B cell (primary cell): ENCODE measurements at regions not wholly inside any gene's neighbourhood (a gene's known extent, or its start where the extent isn't known, plus 50 kb on each side); places are given as distances from the start of the nearest gene placed in this dataset.

ENCODE experiments used
- ATAC-seq: fragments of 200-7000 bp; cut with Tn5 transposase; one replicate; pipeline ENCODE4 v1.10.0; 2021; ENCODE audit warnings: low read depth, mild to moderate bottlenecking, moderate number of reproducible peaks, moderate library complexity
- CTCF ChIA-PET: fragments of 350-600 bp; sonication (Branson Sonifier 250); formaldehyde crosslinking; loops from one replicate; lab custom pipeline; 2021; ENCODE audit warnings: antibody characterized with exemption, inconsistent platforms; lab: Charles Lee
- POLR2A ChIA-PET: fragments of 350-600 bp; sonication (Branson Sonifier 250); formaldehyde crosslinking; loops from one replicate; lab custom pipeline; 2021; ENCODE audit warnings: antibody characterized with exemption; lab: Charles Lee
- DNase-seq: peaks from one replicate; pipeline ENCODE4 v3.0.0; 2013
- H2AFZ ChIP-seq: 2 replicates; pipeline ENCODE4 v1.6.1; 2012; ENCODE audit warnings: mild to moderate bottlenecking, low read depth, low read length; ENCODE audit not compliant: insufficient read depth, poor library complexity, severe bottlenecking
- H3K27ac ChIP-seq, 2 donors: 1 replicate in 1 of 2; 2 replicates in 1 of 2; pipeline ENCODE4 v1.5.1; 2012 to 2013; ENCODE audit warnings: low read length in 2 of 2, mild to moderate bottlenecking in 2 of 2, moderate library complexity in 1 of 2
- H3K27me3 ChIP-seq, 4 experiments: fragments of 200-600 bp in 1 of 4; sonication (generic) in 1 of 4; replicated peaks in 1 of 4; 1 replicate in 2 of 4; 2 replicates in 2 of 4; pipeline versions ENCODE4 v1.6.1 to v1.7.0; 2013 to 2016; ENCODE audit warnings: low read length in 3 of 4, mild to moderate bottlenecking in 2 of 4, mixed read lengths in 1 of 4, moderate library complexity in 1 of 4; ENCODE audit not compliant: insufficient read depth in 4 of 4, control insufficient read depth in 3 of 4; ENCODE audit errors: control extremely low read depth in 1 of 4
- H3K36me3 ChIP-seq, 2 experiments: replicated peaks in 1 of 2; 1 replicate in 1 of 2; 2 replicates in 1 of 2; pipeline versions ENCODE4 v1.6.1 to v1.7.1; 2013; ENCODE audit warnings: low read length in 1 of 2; ENCODE audit not compliant: insufficient read depth in 2 of 2, control insufficient read depth in 1 of 2; ENCODE audit errors: control extremely low read depth in 1 of 2, extremely low read depth in 1 of 2
- H3K4me1 ChIP-seq, 2 donors: fragments of 200-600 bp in 1 of 2; sonication (generic) in 1 of 2; 1 replicate in 1 of 2; 2 replicates in 1 of 2; pipeline versions ENCODE4 v1.5.1 to v1.6.1; 2013 to 2017; ENCODE audit warnings: low read length in 2 of 2; ENCODE audit not compliant: control insufficient read depth in 2 of 2, insufficient read depth in 2 of 2
- H3K4me2 ChIP-seq: replicated peaks from 2 replicates; pipeline ENCODE3; 2012; ENCODE audit warnings: mild to moderate bottlenecking, low read depth, low read length; ENCODE audit not compliant: poor library complexity, severe bottlenecking
- H3K4me3 ChIP-seq, 5 experiments: fragments of 200-600 bp in 1 of 5; sonication (generic) in 1 of 5; 1 replicate in 3 of 5; 2 replicates in 2 of 5; pipeline versions ENCODE4 v1.5.1 to v1.7.0; 2011 to 2016; ENCODE audit warnings: low read length in 4 of 5, mild to moderate bottlenecking in 4 of 5, low read depth in 2 of 5, control low read depth in 1 of 5, moderate library complexity in 1 of 5; ENCODE audit not compliant: insufficient read depth in 1 of 5; ENCODE audit errors: control extremely low read depth in 1 of 5, extremely low read depth in 1 of 5
- H3K79me2 ChIP-seq: fragments of 200-600 bp; sonication (generic); one replicate; pipeline ENCODE4 v1.6.0; 2016; ENCODE audit warnings: low read length; ENCODE audit not compliant: control insufficient read depth, insufficient read depth
- H3K9ac ChIP-seq: fragments of 200-600 bp; sonication (generic); 2 replicates; pipeline ENCODE4 v1.6.1; 2017; ENCODE audit warnings: mild to moderate bottlenecking, low read length, moderate library complexity
- H3K9me3 ChIP-seq, 3 donors: one replicate each; pipeline versions ENCODE4 v1.6.1 to v1.7.1; 2013; ENCODE audit warnings: low read length in 2 of 3; ENCODE audit not compliant: control insufficient read depth in 2 of 3, insufficient read depth in 1 of 3; ENCODE audit errors: control extremely low read depth in 1 of 3
- H4K20me1 ChIP-seq: 2 replicates; pipeline ENCODE4 v1.6.0; 2012; ENCODE audit warnings: mild to moderate bottlenecking, low read length; ENCODE audit not compliant: insufficient read depth, control insufficient read depth, poor library complexity, severe bottlenecking
- H3K27ac Mint-ChIP-seq: one replicate; pipeline ENCODE4 v1.8.0; 2021; ENCODE audit warnings: mixed read lengths
- H3K27me3 Mint-ChIP-seq: one replicate; pipeline ENCODE4 v1.8.0; 2021; ENCODE audit warnings: mixed read lengths
- H3K4me1 Mint-ChIP-seq: one replicate; pipeline ENCODE4 v1.8.0; 2021; ENCODE audit warnings: mixed read lengths
- H3K4me3 Mint-ChIP-seq: one replicate; pipeline ENCODE4 v1.8.0; 2021; ENCODE audit warnings: mixed read lengths
- H3K9me3 Mint-ChIP-seq: one replicate; pipeline ENCODE4 v1.8.0; 2022; ENCODE audit warnings: mixed read lengths; ENCODE audit not compliant: insufficient read depth
- CTCF ChIP-seq: fragments of 200-600 bp; IDR thresholded peaks from one replicate; pipeline ENCODE4 v1.8.0; 2022; ENCODE audit warnings: antibody characterized with exemption, mild to moderate bottlenecking
- EZH2 ChIP-seq: IDR thresholded peaks from 2 replicates; pipeline ENCODE4 v1.6.1; 2012; ENCODE audit warnings: borderline replicate concordance, low read depth, mild to moderate bottlenecking, moderate library complexity, low read length; ENCODE audit not compliant: insufficient read depth, poor library complexity, severe bottlenecking
- WGBS: methylation state at CpG from one replicate; pipeline ENCODE4 v1.1.5; 2013; ENCODE audit warnings: missing lambda C conversion rate; ENCODE audit not compliant: insufficient coverage; 5-methylcytosine and 5-hydroxymethylcytosine counted together
- intact Hi-C: fragments of 100-400 bp; cut with micrococcal nuclease; formaldehyde crosslinking; loops from one replicate; pipeline ENCODE4 v1.10.0; 2022

GRCh38 chr15:92333709-92334108, 60.0 kb upstream of the ST8SIA2 start:
- Mint-ChIP-seq H3K9me3 (no peaks in the 10 kb centered on the region), H3K4me3 (no peak overlapping the region), H3K27me3 (no peaks in the 10 kb centered on the region), H3K4me1 (no peaks in the 10 kb centered on the region), H3K27ac (no peak overlapping the region)
- no peaks in the 10 kb centered on the region for H4K20me1 ChIP-seq
- no peak overlapping the region for H3K27ac ChIP-seq
- H3K4me2 ChIP-seq = no peak overlapping the region
- no peak overlapping the region for H2AFZ ChIP-seq
- CTCF ChIA-PET = no interaction called here
- intact Hi-C loops = no loop called here
- TF ChIP-seq CTCF (no peak), EZH2 (no peak)
- H3K9ac ChIP-seq = no peak overlapping the region
- peaks cover 0 to 5% (median 0%) of the 10 kb centered on the region in 3 donors for H3K9me3 ChIP-seq
- DNase-seq (no peak), ATAC-seq (no peak)
- WGBS = 90% methylated on average over 2 of the region's 2 CpGs
- no peaks in the 10 kb centered on the region for H3K4me1 ChIP-seq
- H3K27me3 ChIP-seq = no peaks in the 10 kb centered on the region
- no peaks in the 10 kb centered on the region for H3K79me2 ChIP-seq
- POLR2A ChIA-PET = no interaction called here
- no peaks in the 10 kb centered on the region for H3K36me3 ChIP-seq
- no peak overlapping the region for H3K4me3 ChIP-seq

GRCh38 chr15:92336419-92336987, 57.2 kb upstream of the ST8SIA2 start:
- Mint-ChIP-seq H3K27me3 (no peaks in the 10 kb centered on the region), H3K4me1 (no peaks in the 10 kb centered on the region), H3K27ac (no peak overlapping the region), H3K9me3 (no peaks in the 10 kb centered on the region), H3K4me3 (no peak overlapping the region)
- intact Hi-C loops = no loop called here
- no peak overlapping the region for H2AFZ ChIP-seq
- no peak overlapping the region for H3K27ac ChIP-seq
- WGBS = 88% methylated on average over 2 of the region's 2 CpGs
- DNase-seq (no peak), ATAC-seq (no peak)
- H4K20me1 ChIP-seq = no peaks in the 10 kb centered on the region
- H3K36me3 ChIP-seq = no peaks in the 10 kb centered on the region
- CTCF ChIA-PET = no interaction called here
- TF ChIP-seq CTCF = no peak
- no peak for TF ChIP-seq EZH2
- no peaks in the 10 kb centered on the region for H3K79me2 ChIP-seq
- H3K4me3 ChIP-seq = no peak overlapping the region
- no peak overlapping the region for H3K4me2 ChIP-seq
- POLR2A ChIA-PET = no interaction called here
- no peaks in the 10 kb centered on the region for H3K27me3 ChIP-seq
- peaks cover 0 to 3% (median 0%) of the 10 kb centered on the region in 3 donors for H3K9me3 ChIP-seq
- no peak overlapping the region for H3K9ac ChIP-seq
- H3K4me1 ChIP-seq = no peaks in the 10 kb centered on the region
